Loucy (cell line): ENCODE measurements at regions not wholly inside any gene's neighbourhood (a gene's known extent, or its start where the extent isn't known, plus 50 kb on each side); places are given as distances from the start of the nearest gene placed in this dataset.

ENCODE experiments used
- H2AFZ ChIP-seq: fragments of 200-600 bp; sonication (generic); 2 replicates; pipeline ENCODE4 v1.6.0; 2016; ENCODE audit warnings: antibody characterized with exemption, mild to moderate bottlenecking, low read length, moderate library complexity
- H3F3A ChIP-seq: fragments of 200-600 bp; 2 replicates; pipeline ENCODE4 v1.6.0; 2016; ENCODE audit warnings: antibody characterized with exemption, low read depth, mild to moderate bottlenecking
- H3K27me3 ChIP-seq: fragments of 200-600 bp; sonication (generic); 2 replicates; pipeline ENCODE4 v1.6.1; 2014; ENCODE audit warnings: low read length, mild to moderate bottlenecking; ENCODE audit not compliant: insufficient read depth, poor library complexity, severe bottlenecking
- H3K36me3 ChIP-seq: fragments of 200-600 bp; sonication (generic); 2 replicates; pipeline ENCODE4 v1.6.1; 2016; ENCODE audit warnings: low read length; ENCODE audit not compliant: insufficient read depth
- H3K4me1 ChIP-seq: fragments of 200-600 bp; sonication (generic); 2 replicates; pipeline ENCODE4 v1.5.1; 2014; ENCODE audit warnings: low read length, mild to moderate bottlenecking; ENCODE audit not compliant: insufficient read depth, poor library complexity, severe bottlenecking
- H3K4me2 ChIP-seq: fragments of 200-600 bp; sonication (generic); 2 replicates; pipeline ENCODE4 v1.6.0; 2014; ENCODE audit warnings: antibody characterized with exemption, low read length, low read depth, mild to moderate bottlenecking; ENCODE audit not compliant: poor library complexity, severe bottlenecking
- H3K4me3 ChIP-seq: fragments of 200-600 bp; sonication (generic); 2 replicates; pipeline ENCODE4 v1.5.1; 2014; ENCODE audit warnings: low read length, mild to moderate bottlenecking, mixed read lengths; ENCODE audit not compliant: poor library complexity, severe bottlenecking
- H3K79me2 ChIP-seq: fragments of 200-600 bp; sonication (generic); 2 replicates; pipeline ENCODE4 v1.6.1; 2014; ENCODE audit warnings: low read length; ENCODE audit not compliant: insufficient read depth
- H3K9ac ChIP-seq: fragments of 200-600 bp; sonication (generic); 2 replicates; pipeline ENCODE4 v1.6.0; 2014; ENCODE audit warnings: mild to moderate bottlenecking, low read depth, low read length, moderate library complexity; ENCODE audit not compliant: poor library complexity, severe bottlenecking
- H3K9me2 ChIP-seq: fragments of 200-600 bp; sonication (generic); replicated peaks from 2 replicates; pipeline ENCODE4 v1.6.1; 2016; ENCODE audit warnings: low read depth, low read length, mixed read lengths
- H3K9me3 ChIP-seq: fragments of 200-600 bp; sonication (generic); 2 replicates; pipeline ENCODE4 v1.6.1; 2014; ENCODE audit warnings: mild to moderate bottlenecking, antibody characterized with exemption, low read length, low read depth; ENCODE audit not compliant: insufficient read depth
- H4K20me1 ChIP-seq: fragments of 200-600 bp; sonication (generic); 2 replicates; pipeline ENCODE4 v1.6.0; 2014; ENCODE audit warnings: antibody characterized with exemption, low read length, mild to moderate bottlenecking; ENCODE audit not compliant: insufficient read depth, poor library complexity, severe bottlenecking
- CTCF ChIP-seq: fragments of 200-600 bp; sonication (generic); conservative IDR thresholded peaks from 2 replicates; pipeline ENCODE4 v1.5.1; 2014; ENCODE audit warnings: mild to moderate bottlenecking, antibody characterized with exemption, low read length
- EZH2phosphoT487 ChIP-seq: fragments of 200-600 bp; IDR thresholded peaks from 2 replicates; pipeline ENCODE4 v1.6.1; 2018; ENCODE audit warnings: antibody characterized with exemption, mild to moderate bottlenecking, moderate library complexity, borderline replicate concordance

GRCh38 chr6:19479551-19479950 lies 357.6 kb upstream of the ID4 start:
- no peak overlapping the region for H3K9ac ChIP-seq
- TF ChIP-seq CTCF, result no peak
- no peak for TF ChIP-seq EZH2phosphoT487
- H3K4me1 ChIP-seq, result no peaks in the 10 kb centered on the region
- no peak overlapping the region for H2AFZ ChIP-seq
- H4K20me1 ChIP-seq, result no peaks in the 10 kb centered on the region
- no peak overlapping the region for H3K4me2 ChIP-seq
- no peaks in the 10 kb centered on the region for H3F3A ChIP-seq
- no peaks in the 10 kb centered on the region; the same call in 1 of the 2 replicates for H3K9me3 ChIP-seq
- no peaks in the 10 kb centered on the region for H3K9me2 ChIP-seq
- no peaks in the 10 kb centered on the region for H3K79me2 ChIP-seq
- no peak overlapping the region for H3K4me3 ChIP-seq
- no peaks in the 10 kb centered on the region for H3K36me3 ChIP-seq
- no peaks in the 10 kb centered on the region for H3K27me3 ChIP-seq

- no peak overlapping the region for H3K9ac ChIP-seq
- no peaks in the 10 kb centered on the region for H4K20me1 ChIP-seq
- no peak overlapping the region for H2AFZ ChIP-seq
- no peaks in the 10 kb centered on the region for H3K9me2 ChIP-seq
- H3K4me2 ChIP-seq, result no peak overlapping the region
- no peak overlapping the region for H3K4me3 ChIP-seq
- H3F3A ChIP-seq, result no peaks in the 10 kb centered on the region
- no peaks in the 10 kb centered on the region for H3K79me2 ChIP-seq
- H3K27me3 ChIP-seq, result no peaks in the 10 kb centered on the region
- TF ChIP-seq EZH2phosphoT487 (no peak), CTCF (no peak)
- no peaks in the 10 kb centered on the region for H3K36me3 ChIP-seq
- H3K4me1 ChIP-seq, result no peaks in the 10 kb centered on the region
- peaks cover 3% of the 10 kb centered on the region; the same call in 1 of the 2 replicates for H3K9me3 ChIP-seq
These were observed 344.3 kb upstream of the ID4 start for GRCh38 chr6:19492636-19493405.

GRCh38 chr6:19501737-19502245 lies 335.4 kb upstream of the ID4 start:
- H3F3A ChIP-seq, result no peaks in the 10 kb centered on the region
- no peak overlapping the region for H2AFZ ChIP-seq
- no peak overlapping the region for H3K9ac ChIP-seq
- no peaks in the 10 kb centered on the region for H3K36me3 ChIP-seq
- TF ChIP-seq CTCF, result no peak
- TF ChIP-seq EZH2phosphoT487, result no peak
- no peak overlapping the region for H3K4me3 ChIP-seq
- no peaks in the 10 kb centered on the region for H3K27me3 ChIP-seq
- no peak overlapping the region for H3K4me2 ChIP-seq
- no peaks in the 10 kb centered on the region for H3K4me1 ChIP-seq
- no peaks in the 10 kb centered on the region for H3K9me3 ChIP-seq
- no peaks in the 10 kb centered on the region for H4K20me1 ChIP-seq
- H3K79me2 ChIP-seq, result no peaks in the 10 kb centered on the region
- no peaks in the 10 kb centered on the region for H3K9me2 ChIP-seq
